ENCODE measurements at regions not wholly inside any gene's neighbourhood (a gene's known extent, or its start where the extent isn't known, plus 50 kb on each side); places are given as distances from the start of the nearest gene placed in this dataset.

DNA sequence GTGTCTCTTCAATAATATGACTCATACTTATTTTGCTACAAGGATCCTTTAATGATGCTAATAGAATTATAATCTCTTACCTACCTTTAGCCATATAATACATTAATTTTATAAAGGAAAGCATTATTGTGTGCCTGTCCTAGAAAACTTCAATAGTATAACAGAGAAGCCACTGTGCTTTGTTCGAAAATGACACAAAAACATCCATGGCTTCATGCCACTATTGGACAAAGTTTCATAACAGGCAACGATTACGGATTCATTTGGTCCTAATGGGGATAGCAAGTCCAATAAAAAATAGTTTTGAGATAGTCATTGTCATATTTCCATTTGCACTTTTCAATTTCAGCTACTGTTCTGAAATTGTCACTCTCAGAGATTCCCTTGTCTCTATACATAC is 52.5 kb upstream of the CCDC150 start:
- no peak for TF ChIP-seq POLR2A (IDR thresholded peaks at IDR 0.05)
- TF ChIP-seq, protein P1, sequence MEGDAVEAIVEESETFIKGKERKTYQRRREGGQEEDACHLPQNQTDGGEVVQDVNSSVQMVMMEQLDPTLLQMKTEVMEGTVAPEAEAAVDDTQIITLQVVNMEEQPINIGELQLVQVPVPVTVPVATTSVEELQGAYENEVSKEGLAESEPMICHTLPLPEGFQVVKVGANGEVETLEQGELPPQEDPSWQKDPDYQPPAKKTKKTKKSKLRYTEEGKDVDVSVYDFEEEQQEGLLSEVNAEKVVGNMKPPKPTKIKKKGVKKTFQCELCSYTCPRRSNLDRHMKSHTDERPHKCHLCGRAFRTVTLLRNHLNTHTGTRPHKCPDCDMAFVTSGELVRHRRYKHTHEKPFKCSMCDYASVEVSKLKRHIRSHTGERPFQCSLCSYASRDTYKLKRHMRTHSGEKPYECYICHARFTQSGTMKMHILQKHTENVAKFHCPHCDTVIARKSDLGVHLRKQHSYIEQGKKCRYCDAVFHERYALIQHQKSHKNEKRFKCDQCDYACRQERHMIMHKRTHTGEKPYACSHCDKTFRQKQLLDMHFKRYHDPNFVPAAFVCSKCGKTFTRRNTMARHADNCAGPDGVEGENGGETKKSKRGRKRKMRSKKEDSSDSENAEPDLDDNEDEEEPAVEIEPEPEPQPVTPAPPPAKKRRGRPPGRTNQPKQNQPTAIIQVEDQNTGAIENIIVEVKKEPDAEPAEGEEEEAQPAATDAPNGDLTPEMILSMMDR (IDR thresholded peaks at IDR 0.05), result no peak

Measured in ovary (tissue), 3 donors.